ENCODE measurements at regions not wholly inside any gene's neighbourhood (a gene's known extent, or its start where the extent isn't known, plus 50 kb on each side); places are given as distances from the start of the nearest gene placed in this dataset.

DNA sequence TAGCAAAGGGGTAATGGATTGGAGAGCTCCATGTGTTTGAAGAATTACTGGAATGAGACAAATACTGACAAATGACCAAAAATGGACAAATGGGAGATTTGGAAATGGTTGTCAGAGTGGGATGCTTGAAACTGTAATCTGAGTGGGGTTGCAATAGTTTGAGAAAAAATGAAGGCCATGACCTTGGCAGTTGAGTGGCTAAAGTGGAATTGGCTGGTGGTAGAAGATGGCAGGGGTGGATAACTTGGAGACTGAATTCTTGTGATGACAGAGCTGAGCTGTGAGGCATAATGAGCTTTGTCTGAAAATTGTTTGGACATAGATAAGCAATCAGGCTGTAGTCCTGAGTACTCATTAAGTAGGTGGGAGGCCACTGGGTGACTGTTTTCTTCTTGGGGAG is 222.5 kb upstream of the PRICKLE1 start:
- TF ChIP-seq, protein P1, sequence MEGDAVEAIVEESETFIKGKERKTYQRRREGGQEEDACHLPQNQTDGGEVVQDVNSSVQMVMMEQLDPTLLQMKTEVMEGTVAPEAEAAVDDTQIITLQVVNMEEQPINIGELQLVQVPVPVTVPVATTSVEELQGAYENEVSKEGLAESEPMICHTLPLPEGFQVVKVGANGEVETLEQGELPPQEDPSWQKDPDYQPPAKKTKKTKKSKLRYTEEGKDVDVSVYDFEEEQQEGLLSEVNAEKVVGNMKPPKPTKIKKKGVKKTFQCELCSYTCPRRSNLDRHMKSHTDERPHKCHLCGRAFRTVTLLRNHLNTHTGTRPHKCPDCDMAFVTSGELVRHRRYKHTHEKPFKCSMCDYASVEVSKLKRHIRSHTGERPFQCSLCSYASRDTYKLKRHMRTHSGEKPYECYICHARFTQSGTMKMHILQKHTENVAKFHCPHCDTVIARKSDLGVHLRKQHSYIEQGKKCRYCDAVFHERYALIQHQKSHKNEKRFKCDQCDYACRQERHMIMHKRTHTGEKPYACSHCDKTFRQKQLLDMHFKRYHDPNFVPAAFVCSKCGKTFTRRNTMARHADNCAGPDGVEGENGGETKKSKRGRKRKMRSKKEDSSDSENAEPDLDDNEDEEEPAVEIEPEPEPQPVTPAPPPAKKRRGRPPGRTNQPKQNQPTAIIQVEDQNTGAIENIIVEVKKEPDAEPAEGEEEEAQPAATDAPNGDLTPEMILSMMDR (conservative IDR thresholded peaks at IDR 0.05; ENCODE audit: low read length): no peak
- no peak for TF ChIP-seq EZH2phosphoT487 (IDR thresholded peaks at IDR 0.05; ENCODE audit: borderline replicate concordance)
